ENCODE measurements at regions not wholly inside any gene's neighbourhood (a gene's known extent, or its start where the extent isn't known, plus 50 kb on each side); places are given as distances from the start of the nearest gene placed in this dataset.

DNA sequence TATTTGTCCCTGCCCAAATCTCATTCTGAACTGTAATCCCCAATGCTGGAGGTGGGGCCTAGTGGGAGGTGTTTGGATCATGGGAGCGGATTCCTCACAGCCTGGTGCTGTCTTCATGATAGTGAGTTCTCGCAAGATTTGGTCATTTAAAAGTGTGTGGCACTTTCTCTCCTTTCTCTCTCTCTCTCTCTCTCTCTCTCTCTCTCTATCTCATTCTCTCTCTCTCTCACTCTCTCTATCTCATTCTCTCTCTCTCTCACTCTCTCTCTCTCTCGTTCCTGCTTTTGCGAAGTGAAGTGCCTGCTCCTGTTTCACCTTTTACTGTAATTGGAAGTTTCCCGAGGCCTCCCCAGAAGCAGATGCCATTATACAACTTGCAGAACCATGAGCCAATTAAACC, 207.3 kb upstream of the NR4A3 start:
- TF ChIP-seq, protein P1, sequence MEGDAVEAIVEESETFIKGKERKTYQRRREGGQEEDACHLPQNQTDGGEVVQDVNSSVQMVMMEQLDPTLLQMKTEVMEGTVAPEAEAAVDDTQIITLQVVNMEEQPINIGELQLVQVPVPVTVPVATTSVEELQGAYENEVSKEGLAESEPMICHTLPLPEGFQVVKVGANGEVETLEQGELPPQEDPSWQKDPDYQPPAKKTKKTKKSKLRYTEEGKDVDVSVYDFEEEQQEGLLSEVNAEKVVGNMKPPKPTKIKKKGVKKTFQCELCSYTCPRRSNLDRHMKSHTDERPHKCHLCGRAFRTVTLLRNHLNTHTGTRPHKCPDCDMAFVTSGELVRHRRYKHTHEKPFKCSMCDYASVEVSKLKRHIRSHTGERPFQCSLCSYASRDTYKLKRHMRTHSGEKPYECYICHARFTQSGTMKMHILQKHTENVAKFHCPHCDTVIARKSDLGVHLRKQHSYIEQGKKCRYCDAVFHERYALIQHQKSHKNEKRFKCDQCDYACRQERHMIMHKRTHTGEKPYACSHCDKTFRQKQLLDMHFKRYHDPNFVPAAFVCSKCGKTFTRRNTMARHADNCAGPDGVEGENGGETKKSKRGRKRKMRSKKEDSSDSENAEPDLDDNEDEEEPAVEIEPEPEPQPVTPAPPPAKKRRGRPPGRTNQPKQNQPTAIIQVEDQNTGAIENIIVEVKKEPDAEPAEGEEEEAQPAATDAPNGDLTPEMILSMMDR (conservative IDR thresholded peaks at IDR 0.05; ENCODE audit: low read length), result no peak
- TF ChIP-seq EZH2phosphoT487 (IDR thresholded peaks at IDR 0.05; ENCODE audit: borderline replicate concordance), result no peak
